AG04450 (cell line): ENCODE measurements at regions not wholly inside any gene's neighbourhood (a gene's known extent, or its start where the extent isn't known, plus 50 kb on each side); places are given as distances from the start of the nearest gene placed in this dataset.

ENCODE experiments used
- CTCF ChIA-PET: fragments of 300-600, 350-600 bp; formaldehyde crosslinking; extraction: SDS; loops from one replicate; lab custom pipeline; 2022; ENCODE audit warnings: antibody characterized with exemption, inconsistent platforms; lab: Charles Lee
- POLR2A ChIA-PET: fragments of 350-600 bp; formaldehyde crosslinking; extraction: SDS; loops from one replicate; lab custom pipeline; 2021; ENCODE audit warnings: antibody characterized with exemption, inconsistent platforms; lab: Yijun Ruan, JAX
- DNase-seq: peaks from one replicate; pipeline ENCODE4 v3.0.0-alpha.2; 2011; ENCODE audit warnings: low read depth, low spot score
- H3K27ac ChIP-seq: one replicate; pipeline ENCODE4 v1.5.1; 2012; ENCODE audit warnings: low read depth, low read length, control low read depth
- H3K27me3 ChIP-seq: one replicate; pipeline ENCODE4 v1.6.0; 2012; ENCODE audit warnings: low read length; ENCODE audit not compliant: control insufficient read depth, insufficient read depth
- H3K4me3 ChIP-seq: 2 replicates; pipeline ENCODE4 v1.5.1; 2011; ENCODE audit warnings: mild to moderate bottlenecking, low read depth, low read length, control low read depth
- H3K9me3 ChIP-seq: 2 replicates; pipeline ENCODE4 v1.5.1; 2012; ENCODE audit warnings: low read length; ENCODE audit not compliant: control insufficient read depth, insufficient read depth
- CTCF ChIP-seq: IDR thresholded peaks from 2 replicates; pipeline ENCODE4 v1.5.1; 2011; ENCODE audit warnings: low read depth, low read length, control low read depth, inconsistent platforms

GRCh38 chr4:177547985-177548384 lies 105.7 kb upstream of the AGA start:
- Histone ChIP-seq H3K4me3 (no peak overlapping the region), H3K27ac (no peak overlapping the region), H3K9me3 (no peaks in the 10 kb centered on the region), H3K27me3 (no peaks in the 10 kb centered on the region)
- peak; percentile 29 for TF ChIP-seq CTCF
- CTCF ChIA-PET = interaction anchor here (1.7 kb wide), 1 partner anchor 297 kb away, joined by 7 read pairs; no protein-coding TSS in a partner anchor
- POLR2A ChIA-PET = no interaction called here
- no peak for DNase-seq

GRCh38 chr4:177555007-177555574 lies 112.9 kb upstream of the AGA start:
- no peak for DNase-seq
- peak; percentile 72 for TF ChIP-seq CTCF
- POLR2A ChIA-PET = no interaction called here
- Histone ChIP-seq H3K27me3 (no peaks in the 10 kb centered on the region), H3K9me3 (peaks cover 4% of the 10 kb centered on the region; the same call in 1 of the 2 replicates), H3K4me3 (no peak overlapping the region), H3K27ac (no peak overlapping the region)
- CTCF ChIA-PET = interaction anchor here (0.6 to 1.8 kb wide), 9 partner anchors 10 to 694 kb away, joined by 3 to 11 read pairs (median 4); no protein-coding TSS in a partner anchor

GRCh38 chr4:177557416-177557815 lies 115.2 kb upstream of the AGA start:
- no peak for DNase-seq
- H3K4me3 ChIP-seq = no peak overlapping the region
- H3K27ac ChIP-seq = no peak overlapping the region
- ChIA-PET POLR2A (no interaction called here), CTCF (interaction anchor here (1.0 kb wide), 1 partner anchor 307 kb away, joined by 3 read pairs; no protein-coding TSS in a partner anchor)
- no peak for TF ChIP-seq CTCF
- H3K9me3 ChIP-seq = peaks cover 4% of the 10 kb centered on the region; the same call in 1 of the 2 replicates
- H3K27me3 ChIP-seq = no peaks in the 10 kb centered on the region

- CTCF ChIA-PET = no interaction called here
- POLR2A ChIA-PET = no interaction called here
- H3K27me3 ChIP-seq = no peaks in the 10 kb centered on the region
- H3K4me3 ChIP-seq = no peak overlapping the region
- DNase-seq = no peak
- no peak overlapping the region for H3K27ac ChIP-seq
- TF ChIP-seq CTCF = no peak
- peaks cover 4% of the 10 kb centered on the region; the same call in 1 of the 2 replicates for H3K9me3 ChIP-seq
These were observed 116.8 kb upstream of the AGA start for GRCh38 chr4:177558995-177559394.

GRCh38 chr4:177562163-177562562 lies 119.9 kb upstream of the AGA start:
- peaks cover 4% of the 10 kb centered on the region; the same call in 1 of the 2 replicates for H3K9me3 ChIP-seq
- no peaks in the 10 kb centered on the region for H3K27me3 ChIP-seq
- no peak overlapping the region for H3K27ac ChIP-seq
- no peak for DNase-seq
- no peak for TF ChIP-seq CTCF
- POLR2A ChIA-PET = no interaction called here
- CTCF ChIA-PET = no interaction called here
- H3K4me3 ChIP-seq = no peak overlapping the region
